ENCODE measurements at regions not wholly inside any gene's neighbourhood (a gene's known extent, or its start where the extent isn't known, plus 50 kb on each side); places are given as distances from the start of the nearest gene placed in this dataset.

GRCh38 chr2:180061085-180061484, 54.0 kb upstream of the CWC22 start:
- no peak for TF ChIP-seq CTCF (IDR thresholded peaks at IDR 0.05)
- TF ChIP-seq POLR2A (IDR thresholded peaks at IDR 0.05): no peak
